GM21390 (cell line): ENCODE measurements at regions not wholly inside any gene's neighbourhood (a gene's known extent, or its start where the extent isn't known, plus 50 kb on each side); places are given as distances from the start of the nearest gene placed in this dataset.
A peak's percentile ranks its signal among the peaks of the same experiment; 100 is the strongest.

Experiments used
- ATAC-seq: cut with Tn5 transposase; IDR thresholded peaks from one replicate; pipeline ENCODE4 v1.9.1; 2021; ENCODE audit not compliant: unreplicated experiment

DNA sequence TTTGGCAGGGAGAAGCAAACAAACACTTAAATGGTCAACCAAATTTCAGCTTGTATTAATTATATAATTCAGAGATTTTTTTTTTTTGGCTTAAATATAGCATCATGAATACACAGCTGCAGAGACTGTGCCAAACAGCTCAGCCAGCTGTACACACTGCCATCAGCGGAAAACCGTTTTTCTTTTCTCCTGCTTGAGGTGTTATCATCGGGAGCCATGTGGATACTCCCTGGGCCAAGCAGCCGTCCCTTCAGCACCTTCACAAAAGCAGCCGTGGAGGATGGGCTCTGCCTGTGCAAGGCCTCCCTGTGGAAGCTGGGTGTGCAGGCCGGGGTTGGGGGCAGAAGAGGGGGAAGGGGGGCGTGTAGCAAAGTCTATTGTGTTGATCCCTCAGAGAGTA, 85.0 kb downstream of the NUF2 start:
- no peak for ATAC-seq

DNA sequence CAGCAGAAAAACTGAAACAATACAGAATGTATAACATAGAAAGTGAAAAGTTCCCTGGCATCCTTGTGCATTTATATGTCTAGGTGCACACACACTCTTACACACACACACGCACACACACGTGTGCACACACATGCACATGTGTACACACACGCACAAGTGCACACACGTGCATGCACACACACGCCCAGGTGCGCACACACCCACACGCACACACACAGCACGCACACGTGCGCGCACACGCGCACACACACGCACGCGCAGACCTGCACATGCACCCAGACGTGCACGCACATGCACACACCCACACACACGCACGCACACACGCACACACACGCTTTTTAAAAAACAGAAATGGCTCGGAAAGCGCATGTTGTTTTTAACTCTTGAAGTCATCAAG, 86.5 kb downstream of the NUF2 start:
- no peak for ATAC-seq

DNA sequence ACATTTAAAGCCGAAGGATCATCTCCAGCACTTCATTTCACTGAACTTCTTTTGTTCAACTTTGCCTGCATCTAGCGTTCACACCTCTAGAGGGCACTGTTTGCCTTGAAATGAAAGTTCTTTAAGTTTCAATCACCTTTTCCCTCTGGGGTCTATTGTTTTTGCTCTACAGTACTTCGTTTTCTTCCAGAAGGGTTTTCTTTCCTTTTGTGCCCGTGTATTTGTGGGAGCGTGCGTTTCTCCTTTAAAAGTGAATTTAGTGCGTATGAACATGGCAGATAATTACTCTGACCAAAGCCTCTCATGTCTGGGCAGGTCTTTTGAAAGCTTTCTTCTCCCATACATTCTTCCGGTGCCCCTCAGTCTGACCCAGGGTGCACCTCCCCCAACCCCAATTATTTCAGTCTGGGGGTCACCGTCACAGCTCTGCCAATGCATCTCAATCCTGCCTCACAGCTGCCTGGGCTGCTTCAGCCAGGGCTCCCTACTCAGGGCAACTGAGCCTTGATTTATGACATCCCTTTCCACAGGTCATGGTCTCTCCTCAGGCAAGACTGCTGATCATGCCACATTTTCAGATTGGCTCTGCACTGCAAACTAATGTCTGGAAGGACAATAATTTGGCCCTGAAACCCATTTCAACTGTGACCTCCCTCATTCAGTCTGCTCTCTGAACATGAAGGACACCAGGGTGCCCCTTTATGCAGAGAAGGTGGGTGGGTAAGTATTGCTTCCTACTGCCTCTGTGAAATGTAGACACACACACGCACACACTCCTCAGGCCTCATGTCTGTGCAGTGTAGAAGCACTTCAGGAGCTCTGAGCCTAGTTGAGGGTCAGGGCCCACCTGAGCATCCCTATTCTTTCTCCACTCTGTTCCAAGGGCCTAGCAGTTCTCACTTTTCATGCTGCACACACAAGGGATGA, 88.6 kb downstream of the NUF2 start:
- no peak for ATAC-seq

DNA sequence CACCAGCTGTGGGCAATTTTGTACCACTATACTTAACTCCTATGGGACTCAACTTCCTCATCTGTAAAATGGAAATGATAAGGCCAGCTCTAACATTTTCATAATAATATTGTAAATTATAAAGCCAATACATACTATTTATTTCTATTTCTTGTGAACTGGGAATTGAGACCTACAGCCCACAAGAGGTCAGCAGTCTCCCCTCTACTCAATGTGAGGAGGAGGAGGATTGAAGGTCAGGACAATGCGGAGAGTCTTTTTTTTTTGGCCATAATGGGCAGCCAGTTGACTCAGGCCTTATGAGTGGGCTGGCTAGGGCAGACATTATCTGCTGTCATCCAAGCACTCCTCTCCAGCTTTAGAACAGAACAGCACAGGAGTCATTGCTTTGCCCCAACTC, 90.5 kb downstream of the NUF2 start:
- no peak for ATAC-seq

DNA sequence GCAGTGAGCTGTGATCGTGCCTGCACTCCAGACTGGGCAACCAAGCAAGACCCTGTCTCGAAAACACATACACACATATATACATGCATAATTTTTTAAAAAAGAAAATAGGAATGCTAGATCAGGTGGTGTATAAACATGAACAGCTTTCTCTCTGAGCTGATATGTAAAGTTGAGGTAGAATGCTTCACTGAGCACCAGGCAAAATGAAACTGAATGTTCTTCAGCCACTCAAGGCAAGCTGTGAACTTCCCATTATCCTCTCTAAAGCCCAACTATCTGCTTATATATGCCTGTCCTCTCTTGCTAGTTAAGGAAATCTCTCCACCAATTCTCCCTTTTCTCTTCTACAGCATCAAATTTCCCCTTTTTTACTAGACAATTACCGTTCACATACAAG, 93.0 kb downstream of the NUF2 start:
- peak; percentile 94 for ATAC-seq

DNA sequence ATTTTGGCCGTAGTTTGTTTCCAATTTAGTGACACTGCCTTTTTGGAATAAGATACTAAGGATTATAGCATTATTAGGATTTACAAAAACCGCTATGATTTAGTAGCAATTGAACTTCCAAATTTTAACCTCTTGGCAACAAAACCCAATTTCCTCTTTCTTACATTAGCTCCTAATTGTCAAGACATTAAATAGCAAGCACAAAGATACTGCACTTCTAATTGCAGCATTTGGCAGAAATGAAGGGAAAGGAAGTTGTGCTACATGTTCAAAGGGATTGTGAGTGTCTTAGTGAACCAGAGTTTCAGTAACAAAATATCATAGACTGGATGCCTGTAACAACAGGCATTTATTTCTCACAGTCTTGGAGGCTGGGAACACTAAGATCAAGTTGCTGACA, 99.9 kb downstream of the NUF2 start:
- ATAC-seq = no peak

DNA sequence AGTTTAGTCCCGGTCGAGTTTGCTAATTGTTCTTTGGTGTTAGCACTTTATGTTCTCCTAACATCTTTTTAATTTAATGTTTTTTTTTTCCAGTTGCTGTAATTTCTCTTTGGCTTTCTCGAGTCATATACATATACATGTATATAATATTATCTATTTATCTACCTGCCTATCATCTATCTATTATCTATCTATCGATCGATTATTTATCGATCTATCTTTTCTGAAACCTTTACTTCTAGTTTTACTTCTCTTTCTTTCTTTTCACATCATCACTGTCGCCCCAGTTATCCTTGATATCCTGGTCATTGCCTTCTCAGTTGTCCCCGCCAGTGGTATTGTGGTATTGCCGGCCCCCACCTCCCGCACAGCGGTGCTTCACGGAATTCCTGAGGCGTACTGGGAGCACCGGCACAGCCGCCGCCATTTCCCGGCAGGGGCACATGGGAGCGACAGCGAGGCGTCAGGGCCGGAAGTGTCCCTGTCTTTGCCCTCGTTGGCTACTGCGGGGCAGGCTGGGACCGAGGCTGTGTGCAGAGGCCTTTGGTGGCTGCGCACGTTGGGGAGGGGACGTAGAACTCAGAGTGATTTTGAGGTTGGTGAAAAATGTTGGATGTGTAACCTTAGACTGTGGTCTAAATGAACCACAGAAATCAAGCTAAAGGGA, 101.1 kb downstream of the NUF2 start:
- ATAC-seq = no peak

DNA sequence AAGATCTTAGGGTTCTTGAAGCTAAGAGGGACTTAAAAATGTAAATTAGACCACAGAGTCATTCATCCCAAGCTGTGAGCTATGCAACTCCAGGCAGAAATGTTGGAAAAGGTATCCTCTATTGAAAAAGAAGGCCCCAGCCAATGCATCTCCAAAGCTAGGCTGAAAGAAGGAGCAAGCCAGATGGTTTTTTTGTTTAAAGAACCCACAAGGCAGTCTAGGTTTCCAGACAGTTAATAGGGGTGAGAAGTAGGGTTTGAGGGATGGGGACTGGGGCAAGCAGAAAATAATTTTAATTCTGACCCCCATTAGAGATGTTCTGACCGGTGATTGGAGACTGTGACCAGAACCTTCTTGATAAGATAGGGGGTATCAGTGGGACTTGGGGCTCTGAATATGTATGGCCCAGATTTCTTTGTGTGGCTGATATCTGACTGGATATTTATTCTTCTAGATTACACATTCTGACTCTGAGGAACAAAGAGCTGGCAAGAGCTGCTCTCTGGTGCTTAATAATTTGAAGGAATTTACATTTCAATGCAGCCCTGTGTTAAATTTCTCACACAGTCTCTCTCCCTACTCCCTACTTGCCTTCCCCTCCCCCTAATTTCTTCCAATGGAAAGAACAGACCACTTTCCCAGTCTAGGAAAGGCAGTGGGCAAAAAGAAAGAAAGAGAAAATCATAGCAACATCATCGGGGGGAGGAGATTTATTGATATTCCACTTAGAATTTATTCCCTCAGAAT, 104.9 kb downstream of the NUF2 start:
- ATAC-seq = no peak

DNA sequence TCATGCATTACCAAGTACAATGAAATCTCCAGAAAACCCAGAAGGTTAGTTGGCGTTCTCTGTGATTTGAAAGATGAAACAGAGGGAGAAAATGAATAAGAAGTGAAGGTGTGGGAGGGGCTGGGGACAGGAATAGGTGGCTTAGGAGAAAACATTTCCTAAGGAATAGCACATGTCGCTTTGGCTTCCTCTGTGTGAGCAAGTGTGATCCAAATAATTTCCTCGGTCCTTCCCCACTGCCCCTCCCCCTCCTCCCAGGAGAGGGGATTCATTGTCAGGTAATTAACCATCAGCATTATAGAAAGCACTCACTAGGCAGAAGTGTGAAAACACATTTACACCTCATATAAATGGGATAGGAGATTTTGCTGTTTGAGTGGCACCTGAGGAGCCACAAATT, 105.5 kb downstream of the NUF2 start:
- ATAC-seq = no peak

DNA sequence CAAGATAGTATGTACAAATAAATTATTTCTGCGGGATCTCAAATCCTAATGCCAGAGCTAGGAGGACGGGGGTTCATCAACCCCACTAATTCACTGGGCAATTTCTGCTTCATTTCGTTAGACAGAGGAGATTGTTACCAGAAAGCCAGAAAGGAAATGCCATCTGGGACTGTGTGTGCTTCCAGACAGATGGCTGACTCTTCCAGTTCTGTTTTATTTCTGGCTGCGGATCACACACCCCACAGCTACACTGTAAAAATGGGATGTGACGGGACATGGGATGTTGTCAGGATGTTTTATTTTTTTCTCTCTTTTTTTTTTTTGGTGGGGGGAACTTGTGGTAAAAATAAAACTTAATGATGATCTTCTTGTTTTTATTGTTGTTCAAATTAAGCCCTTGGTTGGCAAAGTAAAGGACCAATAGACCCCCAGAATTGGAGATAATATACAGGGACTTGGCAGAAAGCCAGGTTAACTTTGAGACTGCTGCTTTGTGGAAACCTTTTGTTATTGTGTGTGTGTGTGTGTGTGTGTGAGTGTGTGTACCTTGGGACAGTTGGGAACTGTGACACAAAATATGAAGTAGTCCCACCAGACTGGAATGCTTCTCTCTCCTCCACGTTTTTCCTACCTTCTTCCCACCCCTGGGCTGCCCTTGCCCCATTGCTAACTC, 114.5 kb downstream of the NUF2 start:
- no peak for ATAC-seq

DNA sequence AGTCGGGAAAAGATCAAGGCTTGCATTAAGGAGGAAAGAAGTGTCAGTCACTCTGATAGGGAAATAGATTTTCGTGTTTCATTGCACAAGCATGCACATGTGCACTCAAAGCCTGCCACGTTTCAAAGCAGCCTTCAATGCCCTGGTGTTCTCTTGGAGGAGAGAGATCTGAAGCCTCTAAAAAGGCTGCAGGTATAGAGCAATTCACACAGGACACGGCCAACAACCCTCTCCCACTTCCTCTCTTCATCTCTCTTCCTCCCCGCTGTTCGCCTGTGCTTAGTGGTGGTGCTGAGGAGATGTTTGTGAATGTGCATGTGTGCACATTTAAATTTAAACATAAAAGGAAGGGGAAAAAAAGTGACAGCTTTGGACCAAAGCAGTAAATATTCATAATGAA, 117.7 kb downstream of the NUF2 start:
- ATAC-seq = no peak

DNA sequence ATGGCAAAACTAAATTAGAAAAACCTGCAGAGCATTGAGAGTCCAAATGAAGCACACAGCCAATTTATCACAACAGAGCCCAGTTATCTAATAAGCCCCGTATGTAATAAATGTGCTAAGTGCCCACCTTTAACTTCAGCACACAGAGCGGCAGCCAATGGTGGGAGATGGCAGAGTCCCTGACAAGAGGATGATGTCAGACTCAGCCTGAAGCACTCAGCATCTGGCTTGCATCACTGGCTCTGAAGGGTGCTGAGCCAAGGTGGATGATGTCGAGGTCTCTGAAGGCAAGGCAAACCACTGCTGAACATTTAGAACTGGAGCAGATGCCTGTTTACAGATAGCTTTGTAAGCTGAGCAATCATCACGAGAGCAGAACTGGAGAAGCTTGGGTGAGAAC, 118.3 kb downstream of the NUF2 start:
- ATAC-seq = no peak

DNA sequence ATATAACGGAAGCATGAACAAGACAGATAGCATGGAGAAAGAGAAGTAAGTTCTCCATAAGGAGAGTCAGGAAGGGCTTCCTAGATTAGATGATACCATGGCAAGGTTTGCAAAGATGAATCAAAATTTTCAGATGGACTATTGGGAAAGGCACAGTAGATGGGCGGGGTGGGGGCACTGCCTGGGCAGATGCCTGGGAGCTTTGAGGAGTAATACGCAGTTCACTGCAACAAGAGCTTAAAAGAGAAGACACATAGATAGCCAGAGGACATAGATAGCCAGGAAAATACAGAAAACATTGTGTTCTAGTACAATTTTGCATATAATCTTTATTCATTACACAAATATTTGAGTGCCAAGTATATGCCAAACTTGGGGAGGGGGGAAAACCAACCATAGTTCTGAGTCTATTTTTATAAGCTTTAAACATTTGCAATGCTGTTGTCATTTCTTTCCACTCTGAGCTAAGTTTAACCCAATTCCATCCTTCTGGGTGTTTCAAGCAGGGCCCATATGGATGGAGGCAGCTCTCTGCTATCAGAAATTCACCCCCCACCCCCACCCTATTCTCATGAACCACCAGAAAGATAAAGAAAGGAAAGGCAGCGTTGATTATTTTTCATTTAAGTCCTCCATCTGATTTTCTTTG, 120.6 kb downstream of the NUF2 start:
- no peak for ATAC-seq

DNA sequence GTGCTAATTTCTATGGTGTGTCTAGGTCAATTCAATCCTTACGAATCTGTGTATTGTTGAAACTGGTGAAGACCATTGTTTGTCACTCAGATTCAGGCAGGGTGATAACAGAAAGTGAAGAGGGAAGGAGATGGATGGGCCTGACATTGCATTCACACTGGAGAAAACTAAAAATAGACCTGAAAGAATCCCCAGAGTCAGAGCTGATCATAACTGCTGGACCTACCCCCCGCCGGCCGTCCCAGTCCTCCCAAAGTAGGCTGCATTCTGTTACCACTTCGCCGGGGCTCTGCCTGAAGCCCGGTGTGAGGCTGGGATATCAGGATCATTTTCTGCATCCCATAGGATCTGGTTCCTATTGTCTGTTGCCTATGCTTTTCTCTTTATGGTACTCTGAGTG, 121.1 kb downstream of the NUF2 start:
- ATAC-seq = no peak

DNA sequence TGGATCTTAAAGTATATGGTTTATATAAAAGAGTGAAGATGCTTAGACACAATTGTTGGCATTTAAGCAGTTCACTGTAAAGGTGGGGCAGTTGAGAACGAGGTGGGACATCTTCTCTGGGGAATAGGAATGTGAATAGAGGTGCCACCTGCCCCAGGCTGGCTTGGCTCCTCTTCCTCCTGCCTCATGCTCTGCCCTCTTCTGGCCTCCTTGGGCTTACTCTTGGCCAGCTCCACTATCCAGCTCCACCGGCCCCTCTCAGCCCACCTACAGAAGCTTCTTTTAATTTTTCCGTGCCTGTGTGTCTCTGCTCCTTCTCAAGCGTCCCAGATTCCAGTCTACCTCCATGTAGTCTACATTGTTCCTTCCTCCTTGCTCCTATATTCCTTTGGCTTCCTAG, 122.1 kb downstream of the NUF2 start:
- ATAC-seq = no peak

DNA sequence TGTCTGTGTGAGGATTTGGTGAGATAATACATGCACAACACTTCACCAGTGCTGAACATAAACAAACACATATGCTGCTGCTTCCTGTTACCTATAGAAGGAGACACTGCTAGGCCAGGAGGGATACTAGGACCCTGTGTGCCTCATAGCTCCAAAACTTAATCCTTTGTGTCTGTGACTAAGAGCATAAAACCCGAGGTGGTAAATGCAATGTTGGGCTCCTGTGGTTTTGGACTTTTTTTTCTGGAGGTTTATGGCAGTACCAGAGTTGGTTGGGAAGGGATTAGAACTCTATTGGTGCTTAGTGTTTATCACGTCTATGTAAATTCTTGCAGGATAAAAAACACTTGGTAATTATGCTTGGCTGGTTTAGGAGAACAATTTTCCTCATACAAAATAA, 122.9 kb downstream of the NUF2 start:
- no peak for ATAC-seq

DNA sequence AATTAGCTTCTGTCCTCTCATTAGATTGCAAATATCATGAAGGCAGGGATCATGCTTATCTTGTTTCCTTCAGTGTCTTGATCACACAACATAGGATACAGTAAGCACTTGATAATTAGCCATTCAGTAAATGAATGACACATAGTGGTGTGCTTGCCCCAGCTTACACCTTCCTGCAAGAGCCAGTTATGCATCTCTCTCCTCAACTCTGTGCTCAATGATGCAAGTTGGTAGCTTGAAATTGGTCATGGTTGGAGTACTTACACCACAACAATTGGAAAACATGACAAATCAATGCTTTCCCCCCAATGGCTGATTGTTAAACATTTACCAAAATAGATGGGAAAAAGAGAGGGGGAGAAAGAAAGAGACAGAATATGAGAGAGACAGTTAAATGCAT, 129.2 kb downstream of the NUF2 start:
- ATAC-seq = no peak

DNA sequence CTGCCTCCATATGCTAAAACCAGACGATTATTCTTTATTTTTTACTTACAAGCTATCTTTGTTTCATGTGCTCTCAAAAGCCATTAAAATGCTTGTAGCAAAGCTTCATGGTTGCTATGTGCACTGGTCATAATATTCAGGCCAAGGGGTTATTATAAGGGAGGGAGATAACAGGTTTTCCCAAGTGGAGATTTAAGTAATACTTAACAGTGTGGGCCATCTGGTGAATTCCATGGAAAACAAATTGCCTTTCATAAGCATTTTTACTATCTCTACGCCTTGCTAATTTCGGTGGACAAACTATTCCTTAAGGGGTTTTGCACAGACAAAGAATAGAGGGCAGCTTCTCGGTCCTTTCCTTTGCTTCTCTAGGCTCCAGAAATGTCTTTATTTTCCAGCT, 137.8 kb downstream of the NUF2 start:
- no peak for ATAC-seq

DNA sequence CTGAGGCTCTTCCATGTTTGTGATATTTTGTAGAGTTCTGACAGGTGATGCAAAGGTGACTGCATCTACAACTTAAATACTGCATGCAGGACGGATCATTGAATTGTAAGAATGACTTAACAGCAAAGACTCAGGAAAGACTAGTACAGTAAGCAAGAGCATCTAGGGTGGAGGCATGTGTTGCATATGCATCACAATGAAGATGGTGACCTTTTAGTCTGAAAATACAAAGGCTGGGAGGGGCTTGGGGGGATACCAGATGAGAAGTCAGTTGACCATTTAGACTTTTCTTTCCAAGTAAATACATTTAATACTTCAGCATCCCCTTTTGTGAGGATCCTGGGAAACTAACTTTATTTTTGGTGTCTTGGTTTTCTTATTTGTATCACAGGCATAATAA, 145.5 kb downstream of the NUF2 start:
- ATAC-seq = no peak

DNA sequence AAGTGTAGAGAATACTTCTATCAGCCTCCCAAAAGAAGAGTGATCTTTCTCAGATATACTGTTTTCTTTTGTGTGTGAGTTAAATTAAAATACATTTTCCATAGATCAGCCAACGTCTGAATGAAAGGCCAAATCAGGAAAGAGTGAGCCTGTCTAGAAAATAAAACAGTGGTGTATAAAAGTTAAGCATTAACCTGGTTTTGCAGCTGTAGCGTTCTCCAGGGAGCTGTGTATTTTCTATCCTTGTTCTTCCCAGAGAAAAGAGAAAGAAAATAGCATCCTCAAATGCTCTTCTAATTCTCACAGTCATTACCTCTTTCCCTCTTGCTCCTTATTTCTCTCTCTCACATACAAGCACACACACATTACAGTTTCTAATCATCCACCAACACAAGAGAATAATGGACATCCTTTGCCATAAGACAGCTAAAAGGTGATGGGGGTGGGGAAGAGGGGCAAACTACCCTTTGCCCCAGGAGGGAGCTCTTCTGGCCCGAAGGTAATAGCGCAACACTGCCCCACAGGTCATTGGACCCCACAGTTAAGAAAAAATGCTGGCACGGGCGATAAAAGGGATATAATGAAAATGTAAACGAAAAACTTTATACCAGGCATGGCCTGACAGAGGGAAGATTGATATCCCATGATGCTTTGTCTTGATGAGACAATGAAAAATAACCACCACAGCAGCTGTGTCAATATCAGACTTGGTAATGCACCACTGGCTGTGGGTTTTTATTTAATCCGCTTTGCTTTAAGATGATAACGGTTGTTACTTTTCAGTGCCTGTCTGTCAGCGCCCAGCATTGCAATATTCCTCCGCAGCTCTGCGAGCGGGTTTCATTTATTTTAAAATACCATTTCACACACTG, 150.3 kb downstream of the NUF2 start:
- no peak for ATAC-seq
